B cell (primary cell): ENCODE measurements at regions not wholly inside any gene's neighbourhood (a gene's known extent, or its start where the extent isn't known, plus 50 kb on each side); places are given as distances from the start of the nearest gene placed in this dataset.

Source experiments
- ATAC-seq: fragments of 200-7000 bp; cut with Tn5 transposase; one replicate; pipeline ENCODE4 v1.10.0; 2021; ENCODE audit warnings: low read depth, mild to moderate bottlenecking, moderate number of reproducible peaks, moderate library complexity
- CTCF ChIA-PET: fragments of 350-600 bp; sonication (Branson Sonifier 250); formaldehyde crosslinking; loops from one replicate; lab custom pipeline; 2021; ENCODE audit warnings: antibody characterized with exemption, inconsistent platforms; lab: Charles Lee
- POLR2A ChIA-PET: fragments of 350-600 bp; sonication (Branson Sonifier 250); formaldehyde crosslinking; loops from one replicate; lab custom pipeline; 2021; ENCODE audit warnings: antibody characterized with exemption; lab: Charles Lee
- DNase-seq: peaks from one replicate; pipeline ENCODE4 v3.0.0; 2013
- H2AFZ ChIP-seq: 2 replicates; pipeline ENCODE4 v1.6.1; 2012; ENCODE audit warnings: mild to moderate bottlenecking, low read depth, low read length; ENCODE audit not compliant: insufficient read depth, poor library complexity, severe bottlenecking
- H3K27ac ChIP-seq, 2 donors: 1 replicate in 1 of 2; 2 replicates in 1 of 2; pipeline ENCODE4 v1.5.1; 2012 to 2013; ENCODE audit warnings: low read length in 2 of 2, mild to moderate bottlenecking in 2 of 2, moderate library complexity in 1 of 2
- H3K27me3 ChIP-seq, 4 experiments: fragments of 200-600 bp in 1 of 4; sonication (generic) in 1 of 4; replicated peaks in 1 of 4; 1 replicate in 2 of 4; 2 replicates in 2 of 4; pipeline versions ENCODE4 v1.6.1 to v1.7.0; 2013 to 2016; ENCODE audit warnings: low read length in 3 of 4, mild to moderate bottlenecking in 2 of 4, mixed read lengths in 1 of 4, moderate library complexity in 1 of 4; ENCODE audit not compliant: insufficient read depth in 4 of 4, control insufficient read depth in 3 of 4; ENCODE audit errors: control extremely low read depth in 1 of 4
- H3K36me3 ChIP-seq, 2 experiments: replicated peaks in 1 of 2; 1 replicate in 1 of 2; 2 replicates in 1 of 2; pipeline versions ENCODE4 v1.6.1 to v1.7.1; 2013; ENCODE audit warnings: low read length in 1 of 2; ENCODE audit not compliant: insufficient read depth in 2 of 2, control insufficient read depth in 1 of 2; ENCODE audit errors: control extremely low read depth in 1 of 2, extremely low read depth in 1 of 2
- H3K4me1 ChIP-seq, 2 donors: fragments of 200-600 bp in 1 of 2; sonication (generic) in 1 of 2; 1 replicate in 1 of 2; 2 replicates in 1 of 2; pipeline versions ENCODE4 v1.5.1 to v1.6.1; 2013 to 2017; ENCODE audit warnings: low read length in 2 of 2; ENCODE audit not compliant: control insufficient read depth in 2 of 2, insufficient read depth in 2 of 2
- H3K4me2 ChIP-seq: replicated peaks from 2 replicates; pipeline ENCODE3; 2012; ENCODE audit warnings: mild to moderate bottlenecking, low read depth, low read length; ENCODE audit not compliant: poor library complexity, severe bottlenecking
- H3K4me3 ChIP-seq, 5 experiments: fragments of 200-600 bp in 1 of 5; sonication (generic) in 1 of 5; 1 replicate in 3 of 5; 2 replicates in 2 of 5; pipeline versions ENCODE4 v1.5.1 to v1.7.0; 2011 to 2016; ENCODE audit warnings: low read length in 4 of 5, mild to moderate bottlenecking in 4 of 5, low read depth in 2 of 5, control low read depth in 1 of 5, moderate library complexity in 1 of 5; ENCODE audit not compliant: insufficient read depth in 1 of 5; ENCODE audit errors: control extremely low read depth in 1 of 5, extremely low read depth in 1 of 5
- H3K79me2 ChIP-seq: fragments of 200-600 bp; sonication (generic); one replicate; pipeline ENCODE4 v1.6.0; 2016; ENCODE audit warnings: low read length; ENCODE audit not compliant: control insufficient read depth, insufficient read depth
- H3K9ac ChIP-seq: fragments of 200-600 bp; sonication (generic); 2 replicates; pipeline ENCODE4 v1.6.1; 2017; ENCODE audit warnings: mild to moderate bottlenecking, low read length, moderate library complexity
- H3K9me3 ChIP-seq, 3 donors: one replicate each; pipeline versions ENCODE4 v1.6.1 to v1.7.1; 2013; ENCODE audit warnings: low read length in 2 of 3; ENCODE audit not compliant: control insufficient read depth in 2 of 3, insufficient read depth in 1 of 3; ENCODE audit errors: control extremely low read depth in 1 of 3
- H4K20me1 ChIP-seq: 2 replicates; pipeline ENCODE4 v1.6.0; 2012; ENCODE audit warnings: mild to moderate bottlenecking, low read length; ENCODE audit not compliant: insufficient read depth, control insufficient read depth, poor library complexity, severe bottlenecking
- H3K27ac Mint-ChIP-seq: one replicate; pipeline ENCODE4 v1.8.0; 2021; ENCODE audit warnings: mixed read lengths
- H3K27me3 Mint-ChIP-seq: one replicate; pipeline ENCODE4 v1.8.0; 2021; ENCODE audit warnings: mixed read lengths
- H3K4me1 Mint-ChIP-seq: one replicate; pipeline ENCODE4 v1.8.0; 2021; ENCODE audit warnings: mixed read lengths
- H3K4me3 Mint-ChIP-seq: one replicate; pipeline ENCODE4 v1.8.0; 2021; ENCODE audit warnings: mixed read lengths
- H3K9me3 Mint-ChIP-seq: one replicate; pipeline ENCODE4 v1.8.0; 2022; ENCODE audit warnings: mixed read lengths; ENCODE audit not compliant: insufficient read depth
- CTCF ChIP-seq: fragments of 200-600 bp; IDR thresholded peaks from one replicate; pipeline ENCODE4 v1.8.0; 2022; ENCODE audit warnings: antibody characterized with exemption, mild to moderate bottlenecking
- EZH2 ChIP-seq: IDR thresholded peaks from 2 replicates; pipeline ENCODE4 v1.6.1; 2012; ENCODE audit warnings: borderline replicate concordance, low read depth, mild to moderate bottlenecking, moderate library complexity, low read length; ENCODE audit not compliant: insufficient read depth, poor library complexity, severe bottlenecking
- WGBS: methylation state at CpG from one replicate; pipeline ENCODE4 v1.1.5; 2013; ENCODE audit warnings: missing lambda C conversion rate; ENCODE audit not compliant: insufficient coverage; 5-methylcytosine and 5-hydroxymethylcytosine counted together
- intact Hi-C: fragments of 100-400 bp; cut with micrococcal nuclease; formaldehyde crosslinking; loops from one replicate; pipeline ENCODE4 v1.10.0; 2022

- Histone ChIP-seq H3K4me1 (no peaks in the 10 kb centered on the region), H3K79me2 (no peaks in the 10 kb centered on the region), H3K36me3 (no peaks in the 10 kb centered on the region), H3K4me2 (no peak overlapping the region), H2AFZ (no peak overlapping the region), H3K27ac (no peak overlapping the region), H4K20me1 (no peaks in the 10 kb centered on the region), H3K9me3 (peaks cover 0 to 8% (median 6%) of the 10 kb centered on the region in 3 donors), H3K9ac (no peak overlapping the region), H3K4me3 (no peak overlapping the region), H3K27me3 (no peaks in the 10 kb centered on the region)
- ChIA-PET CTCF (no interaction called here), POLR2A (no interaction called here)
- intact Hi-C loops, result no loop called here
- Mint-ChIP-seq H3K9me3 (peaks cover 11% of the 10 kb centered on the region), H3K4me1 (no peaks in the 10 kb centered on the region), H3K4me3 (no peak overlapping the region), H3K27me3 (no peaks in the 10 kb centered on the region), H3K27ac (no peak overlapping the region)
- no CpG with 5 or more reads among the region's 1 CpG for WGBS
- TF ChIP-seq CTCF, result no peak
- no peak for TF ChIP-seq EZH2
- ATAC-seq (no peak), DNase-seq (no peak)
Measured at GRCh38 chr1:118363396-118363795, 178.4 kb upstream of the SPAG17 start.

GRCh38 chr1:118360817-118361216, 175.8 kb upstream of the SPAG17 start:
- Mint-ChIP-seq H3K27ac (no peak overlapping the region), H3K4me3 (no peak overlapping the region), H3K27me3 (no peaks in the 10 kb centered on the region), H3K4me1 (no peaks in the 10 kb centered on the region), H3K9me3 (peaks cover 13% of the 10 kb centered on the region)
- TF ChIP-seq CTCF, result no peak
- no peak for TF ChIP-seq EZH2
- ATAC-seq (no peak), DNase-seq (no peak)
- Histone ChIP-seq H3K9me3 (peaks cover 0 to 8% (median 5%) of the 10 kb centered on the region in 3 donors), H3K4me2 (no peak overlapping the region), H3K4me3 (no peak overlapping the region), H3K36me3 (no peaks in the 10 kb centered on the region), H4K20me1 (no peaks in the 10 kb centered on the region), H3K4me1 (no peaks in the 10 kb centered on the region), H3K27me3 (no peaks in the 10 kb centered on the region), H3K79me2 (no peaks in the 10 kb centered on the region), H3K9ac (no peak overlapping the region), H3K27ac (no peak overlapping the region), H2AFZ (no peak overlapping the region)
- ChIA-PET POLR2A (no interaction called here), CTCF (no interaction called here)
- WGBS, result no CpG with 5 or more reads among the region's 2 CpGs
- intact Hi-C loops, result no loop called here
